HG03175 (cell line): ENCODE measurements at regions not wholly inside any gene's neighbourhood (a gene's known extent, or its start where the extent isn't known, plus 50 kb on each side); places are given as distances from the start of the nearest gene placed in this dataset.

Experiments
- ATAC-seq: cut with Tn5 transposase; IDR thresholded peaks from one replicate; pipeline ENCODE4 v1.9.1; 2021; ENCODE audit warnings: mild to moderate bottlenecking, moderate library complexity; ENCODE audit not compliant: unreplicated experiment

DNA sequence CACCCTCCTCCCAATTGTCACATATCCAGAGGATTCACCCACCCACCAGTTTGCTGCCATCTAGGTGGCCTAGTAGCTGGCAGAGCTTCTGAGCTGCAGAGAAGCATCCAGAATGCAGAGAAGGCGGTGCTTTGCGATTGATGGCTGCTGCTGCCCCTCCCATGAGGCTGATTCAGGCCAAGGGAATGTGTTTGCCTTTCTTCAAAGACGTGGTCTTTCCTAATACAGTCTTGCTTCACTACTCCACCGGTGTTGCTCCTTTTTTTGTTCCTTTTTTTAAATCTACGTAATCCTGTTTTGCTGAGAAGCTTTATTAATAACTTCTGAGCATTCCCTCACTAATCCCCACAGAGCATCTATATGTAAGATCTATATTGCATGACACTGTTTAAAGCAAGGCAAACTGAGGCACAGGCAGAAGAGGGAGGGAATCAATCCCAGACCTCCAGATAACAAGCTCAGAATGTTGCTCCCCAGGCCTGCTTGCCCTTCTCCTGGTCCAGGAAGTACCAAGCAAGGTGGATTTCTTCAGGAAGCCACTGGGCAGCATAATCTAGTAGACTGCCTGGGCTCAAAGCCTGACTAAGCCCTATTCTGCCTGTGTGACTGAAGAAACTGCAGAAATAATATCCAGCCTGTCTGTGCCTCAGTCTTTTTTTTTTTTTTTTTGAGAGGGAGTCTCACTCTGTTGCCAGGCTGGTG, 275.5 kb upstream of the FMN2 start:
- no peak for ATAC-seq

DNA sequence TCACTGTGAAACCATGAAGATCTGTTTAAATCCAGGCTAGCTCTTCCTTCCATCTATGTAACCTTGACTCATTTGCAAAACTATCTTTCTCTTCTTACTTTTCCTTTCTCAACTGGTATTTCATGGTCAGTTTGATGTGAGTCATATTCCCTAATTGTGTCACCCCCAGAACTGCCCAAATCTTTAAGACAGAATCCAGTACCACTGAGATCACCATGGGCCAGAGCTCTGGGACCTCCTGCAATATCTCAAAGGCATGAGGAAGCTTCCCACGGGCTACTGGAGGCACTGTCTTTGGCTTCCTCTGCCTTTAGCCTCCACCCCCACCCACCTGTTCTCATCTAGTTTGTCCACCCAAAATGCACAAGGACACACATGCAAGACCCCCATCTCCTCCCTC, 274.4 kb upstream of the FMN2 start:
- no peak for ATAC-seq

DNA sequence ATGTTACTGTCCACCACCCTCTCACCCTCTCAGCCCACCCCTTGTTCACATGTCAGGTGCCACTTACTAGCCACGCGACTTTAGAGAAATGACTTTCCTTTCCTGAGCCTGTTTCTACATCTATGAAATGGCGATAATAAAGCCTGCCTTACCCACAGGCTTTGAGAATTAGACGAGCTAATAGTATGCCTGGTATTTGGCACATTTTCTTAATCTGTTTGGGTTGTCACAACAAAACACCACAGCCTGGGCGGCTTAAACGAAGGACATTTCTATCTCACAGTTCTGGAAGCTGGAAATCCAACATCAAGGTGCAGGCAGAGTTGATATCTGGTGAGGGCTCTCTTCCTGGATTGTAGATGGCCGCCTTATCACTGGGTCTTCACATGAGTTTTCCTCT, 273.9 kb upstream of the FMN2 start:
- ATAC-seq = no peak

DNA sequence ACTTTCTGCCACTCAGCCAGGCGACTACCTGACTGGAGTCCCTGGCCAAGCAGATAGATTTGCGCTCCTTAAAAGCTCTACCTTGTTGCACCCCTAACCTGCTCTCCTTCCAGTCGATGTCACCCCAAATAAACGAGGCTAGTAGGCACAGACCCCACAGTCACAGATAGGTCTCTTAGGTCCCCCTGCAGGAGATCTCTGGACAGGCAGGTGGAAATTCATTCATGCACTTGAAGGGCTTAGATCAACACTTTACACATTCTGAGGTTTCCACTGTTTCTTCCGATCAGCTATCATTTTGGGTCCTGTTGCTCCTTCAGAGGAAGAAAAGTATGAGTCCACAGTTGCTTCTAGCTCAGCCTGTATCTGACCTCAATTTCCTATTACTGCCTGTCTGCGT, 272.6 kb upstream of the FMN2 start:
- no peak for ATAC-seq

DNA sequence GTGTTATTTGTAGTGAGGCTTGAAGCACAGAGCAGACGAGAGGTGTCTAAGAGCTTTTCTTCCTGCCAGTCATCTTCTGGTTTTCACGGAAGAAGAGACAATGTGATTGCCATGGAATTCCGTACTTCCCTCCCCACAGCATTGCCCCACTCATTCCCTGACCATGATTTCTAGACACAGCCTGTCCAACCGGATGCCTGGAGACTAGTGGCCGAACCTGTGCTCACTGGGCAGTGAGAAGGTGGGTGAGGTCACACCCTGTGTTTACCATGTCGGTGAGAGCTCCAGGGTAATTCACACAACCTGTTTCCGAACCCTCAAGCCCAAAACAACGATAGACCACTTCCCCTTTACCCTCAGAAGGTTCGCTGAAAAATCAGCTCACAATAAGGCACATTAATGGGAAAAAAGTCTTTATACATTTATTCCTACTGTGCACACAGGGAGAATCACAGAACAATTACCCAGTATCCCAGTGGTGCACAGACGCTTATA, 271.9 kb upstream of the FMN2 start:
- ATAC-seq = no peak

DNA sequence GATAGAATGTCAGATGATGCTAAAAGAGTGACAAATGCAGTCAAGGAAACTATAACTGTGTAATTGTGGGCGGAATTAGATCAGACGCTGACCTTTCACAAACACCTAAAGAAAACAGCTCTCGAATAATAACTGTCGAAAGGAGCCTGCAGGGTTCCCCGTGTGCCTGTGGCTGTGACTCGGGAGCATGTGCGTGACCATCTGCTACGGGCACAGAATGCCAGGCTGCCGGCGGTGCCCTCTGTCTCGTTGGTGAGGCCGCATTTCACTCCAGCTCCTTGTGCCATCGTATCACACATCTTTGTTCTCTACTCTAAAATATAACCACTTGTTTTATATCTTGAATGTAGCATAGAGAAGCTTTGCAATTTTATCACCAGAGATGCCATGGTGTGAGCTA, 267.8 kb upstream of the FMN2 start:
- no peak for ATAC-seq

DNA sequence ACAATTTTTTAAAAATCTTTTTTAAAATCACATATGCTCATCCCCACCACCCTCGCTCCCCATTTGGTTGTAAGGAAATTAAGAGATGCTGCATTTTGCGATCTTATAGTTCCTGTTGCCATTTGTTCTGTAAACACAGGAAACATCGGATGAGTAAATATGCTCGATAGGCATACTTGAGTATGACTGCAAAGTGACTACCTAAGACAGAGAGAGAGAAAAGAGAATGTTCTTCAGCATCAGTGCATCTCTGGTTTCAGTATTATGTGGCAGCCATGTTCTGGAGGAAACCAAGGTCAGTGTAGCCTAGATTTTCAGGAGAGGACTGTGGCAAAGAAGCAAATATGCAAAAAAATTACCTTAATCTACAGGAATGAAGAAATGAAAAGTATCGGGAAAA, 265.5 kb upstream of the FMN2 start:
- no peak for ATAC-seq

DNA sequence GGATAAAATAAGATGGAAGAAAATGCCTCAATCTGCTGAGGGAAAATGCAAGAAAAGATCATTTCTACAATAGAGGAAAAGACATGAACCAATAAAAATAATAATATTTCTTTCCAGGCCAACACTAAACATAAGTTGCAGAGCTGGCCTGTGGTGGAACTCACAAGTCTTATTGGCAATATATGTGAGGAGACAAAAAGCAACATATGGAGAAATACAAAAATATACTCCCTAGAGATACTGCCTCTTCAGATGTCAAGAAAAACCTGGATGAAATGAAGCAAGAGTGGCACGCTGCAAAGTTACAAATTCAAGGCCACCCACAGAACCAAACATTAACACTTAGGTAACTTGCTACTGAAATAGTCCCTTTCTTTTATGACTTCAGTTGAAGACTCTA, 264.9 kb upstream of the FMN2 start:
- ATAC-seq = no peak

DNA sequence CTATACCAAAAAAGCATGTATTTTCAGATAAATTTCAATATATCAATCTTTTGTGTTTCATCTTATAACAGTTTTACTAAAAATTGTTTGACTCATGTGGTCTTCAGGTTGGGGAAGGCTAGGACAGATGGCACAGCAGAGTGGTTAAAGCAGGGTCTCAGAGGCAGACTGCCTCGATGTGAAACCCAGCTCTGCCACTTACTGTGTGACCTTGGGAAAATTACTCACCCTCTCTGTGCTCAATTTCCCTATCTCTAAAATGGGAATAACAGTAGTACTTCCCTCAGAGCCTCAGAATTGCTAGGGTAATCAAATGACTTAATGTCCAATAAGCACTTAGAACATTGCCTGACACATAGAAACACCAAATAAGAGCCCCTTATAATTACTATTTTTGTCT, 262.1 kb upstream of the FMN2 start:
- no peak for ATAC-seq

DNA sequence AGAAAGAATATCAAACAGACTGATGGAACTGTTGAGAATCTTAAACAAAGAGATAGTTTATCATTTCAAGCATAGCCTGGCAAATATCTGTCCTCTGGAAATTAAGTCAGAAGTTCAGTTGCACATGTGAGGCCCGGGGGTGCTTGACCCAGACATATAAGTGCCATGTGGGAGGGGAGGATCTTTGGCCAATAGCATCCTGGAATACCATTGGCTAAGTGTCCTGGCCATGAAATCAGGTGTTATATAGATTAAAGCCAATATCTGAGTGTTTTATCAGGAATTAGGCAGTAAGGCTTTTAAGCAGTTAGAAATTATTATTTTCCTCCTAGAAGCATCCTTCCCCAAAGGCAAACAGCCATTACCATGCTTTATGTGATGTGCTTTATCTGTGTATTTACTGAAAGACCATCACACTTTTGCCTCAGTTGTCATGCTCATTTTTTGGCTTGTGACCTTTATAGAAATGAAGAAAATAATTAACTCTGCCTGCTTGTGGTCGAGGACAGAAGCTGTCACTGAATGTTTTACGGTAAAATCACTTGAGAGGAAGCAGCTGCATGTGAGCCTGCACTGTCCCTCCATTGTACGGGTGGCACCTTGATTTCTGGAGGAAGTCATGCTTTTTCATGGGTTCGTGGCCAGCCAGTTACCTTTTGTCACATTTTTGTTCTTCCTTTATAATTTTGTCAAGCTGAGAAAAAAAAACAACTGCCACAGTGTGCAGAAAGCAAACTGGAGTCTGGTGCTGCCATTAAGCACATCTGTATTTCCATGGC, 259.9 kb upstream of the FMN2 start:
- no peak for ATAC-seq

DNA sequence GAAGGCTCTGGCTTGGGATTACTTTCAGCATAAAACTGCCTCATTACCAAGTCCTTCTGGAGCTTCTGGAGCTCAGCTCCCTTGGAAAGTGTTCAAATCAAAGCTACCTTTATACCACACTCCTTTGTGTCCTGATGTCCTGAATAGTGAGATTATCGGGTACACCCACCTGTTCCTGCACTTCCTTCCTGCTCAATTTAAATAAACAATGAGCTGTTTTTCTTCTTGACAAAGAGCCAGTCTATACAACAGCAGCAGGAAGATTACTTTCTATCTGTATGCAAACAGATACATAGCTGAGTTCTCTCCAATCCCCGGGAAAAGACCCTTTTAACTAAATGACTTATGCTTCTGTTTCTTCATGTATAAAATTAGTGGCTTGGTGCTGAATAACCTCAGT, 258.0 kb upstream of the FMN2 start:
- no peak for ATAC-seq

DNA sequence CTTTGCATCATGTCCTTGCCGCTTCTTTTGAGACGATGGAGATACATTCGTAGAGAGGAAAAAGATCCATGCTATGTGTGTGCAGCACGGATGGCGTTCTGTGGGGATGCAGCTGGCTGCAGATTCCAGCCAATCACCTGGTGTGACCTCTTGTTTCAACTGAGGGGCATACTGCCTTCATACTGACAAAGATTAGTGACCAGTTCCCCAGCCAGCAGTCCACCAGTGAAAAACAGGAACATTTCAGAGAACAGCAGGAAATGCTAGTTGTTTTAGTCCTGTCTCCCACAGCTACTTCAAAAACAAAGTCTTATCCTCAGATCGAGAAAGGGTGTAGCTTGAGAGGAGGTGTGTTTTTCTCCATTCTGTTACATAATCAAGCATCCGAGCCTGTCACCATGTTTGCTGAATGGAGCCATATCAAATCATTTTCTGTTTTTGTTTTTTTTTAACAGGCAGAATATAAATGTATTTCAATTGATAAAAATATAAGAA, 255.7 kb upstream of the FMN2 start:
- ATAC-seq = no peak

DNA sequence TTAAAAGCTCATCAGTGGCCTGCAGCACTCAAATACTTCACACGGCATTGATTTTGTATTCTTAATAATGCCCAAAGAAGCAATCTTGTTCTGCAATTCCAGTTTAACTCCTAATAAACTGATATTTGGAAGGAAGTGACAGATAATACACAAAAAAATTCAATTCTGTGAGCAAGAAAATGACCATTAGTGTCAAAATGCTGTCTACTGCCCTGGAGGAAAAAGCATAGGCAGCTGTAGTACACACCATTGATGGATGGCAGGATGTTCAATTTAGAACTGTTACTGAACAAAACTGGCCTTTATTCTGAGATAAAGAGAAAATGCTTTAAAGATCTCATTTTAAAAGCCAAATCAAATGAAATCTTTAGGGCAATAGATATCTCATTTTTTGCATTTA, 251.3 kb upstream of the FMN2 start:
- no peak for ATAC-seq

DNA sequence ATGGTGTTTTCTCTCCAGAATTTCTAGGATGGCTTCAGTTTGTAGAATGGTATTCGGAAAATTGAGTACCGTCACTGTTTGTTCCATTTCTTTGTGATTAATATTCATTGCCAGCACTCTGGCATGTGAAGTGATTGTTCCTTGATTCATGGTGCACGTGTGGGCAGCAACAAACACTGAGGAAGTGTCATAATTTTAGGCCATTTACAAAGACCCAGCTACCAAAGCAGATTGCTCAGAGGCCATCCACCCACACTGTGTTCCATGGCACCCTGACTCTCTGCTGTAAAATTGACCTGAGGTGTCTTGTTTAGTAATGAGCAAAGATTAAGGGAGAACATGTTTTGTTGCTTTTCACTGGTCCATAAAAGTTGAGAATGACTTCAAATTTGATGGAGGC, 250.9 kb upstream of the FMN2 start:
- ATAC-seq = no peak

DNA sequence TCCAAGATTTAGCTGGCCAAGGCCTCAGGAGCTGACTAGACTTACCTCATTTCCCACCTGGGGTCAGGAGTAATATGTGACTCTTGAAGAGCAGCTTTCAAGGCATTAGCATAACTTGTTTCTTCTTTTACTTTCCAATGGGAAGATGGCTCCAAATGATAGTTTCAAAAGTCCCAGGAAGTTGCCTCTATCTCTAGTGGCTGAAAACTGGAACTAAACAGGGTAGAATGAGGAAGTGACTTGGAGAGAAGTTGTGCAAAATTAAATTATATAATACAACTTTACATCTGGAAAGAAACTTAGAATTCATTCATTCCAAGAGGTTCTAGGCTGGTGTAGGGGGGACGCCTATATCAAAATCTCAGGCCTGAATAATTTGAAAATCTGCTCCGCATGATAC, 250.1 kb upstream of the FMN2 start:
- ATAC-seq = no peak

DNA sequence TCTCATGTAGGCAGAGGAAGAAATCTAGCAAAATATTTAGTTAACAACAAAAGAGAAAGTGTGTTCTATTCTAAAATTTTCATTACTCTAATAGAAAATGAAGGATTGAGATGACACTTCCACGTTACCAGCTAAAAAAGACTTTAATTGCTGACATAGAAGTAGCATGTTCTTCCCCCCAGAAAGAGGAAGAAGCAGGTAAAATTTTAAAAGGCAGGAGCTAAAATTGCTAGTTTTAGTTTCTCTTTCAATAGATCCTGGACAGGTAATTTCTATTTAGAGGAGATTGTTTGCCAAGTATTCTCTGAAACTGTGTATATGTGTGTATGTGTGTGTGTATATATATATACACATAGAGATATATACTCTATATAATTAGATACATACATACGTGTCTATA, 248.1 kb upstream of the FMN2 start:
- no peak for ATAC-seq

DNA sequence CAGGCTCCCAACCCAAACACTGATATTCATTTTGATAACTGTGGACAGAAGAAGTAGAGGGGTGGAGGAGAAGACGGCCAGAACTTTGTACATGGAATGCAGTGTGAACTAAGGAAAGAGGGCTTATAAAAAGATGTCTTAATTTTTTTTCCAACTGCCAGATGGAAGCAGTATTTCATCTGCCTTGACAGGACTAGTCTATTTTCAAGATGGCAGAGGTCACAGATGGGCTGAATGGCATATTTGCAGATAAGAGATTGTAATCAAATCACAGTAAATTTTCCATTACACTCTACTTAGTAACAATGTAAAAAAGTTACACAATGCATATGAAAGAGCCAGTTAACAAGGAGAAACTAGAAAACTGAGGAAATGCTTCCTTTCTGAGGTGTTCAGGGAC, 246.8 kb upstream of the FMN2 start:
- ATAC-seq = no peak

DNA sequence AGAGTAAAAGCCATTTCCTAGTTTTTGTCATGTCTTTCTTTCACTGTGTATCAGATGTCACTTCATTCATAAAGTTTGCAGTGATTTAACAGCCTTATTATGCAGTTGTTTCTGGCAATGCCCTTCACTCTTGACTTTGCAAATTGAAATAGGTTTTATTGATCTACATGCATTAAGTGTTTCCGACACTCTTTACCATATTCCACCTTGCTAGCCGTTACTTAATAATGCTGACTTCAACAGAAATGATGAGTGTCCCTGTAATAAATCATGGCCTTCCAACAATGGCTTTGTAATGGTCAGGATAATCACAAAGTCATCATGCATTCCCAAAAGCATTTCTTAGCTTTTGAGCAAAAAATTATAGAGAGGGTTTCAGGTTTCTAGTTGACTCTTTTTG, 236.8 kb upstream of the FMN2 start:
- ATAC-seq = no peak

DNA sequence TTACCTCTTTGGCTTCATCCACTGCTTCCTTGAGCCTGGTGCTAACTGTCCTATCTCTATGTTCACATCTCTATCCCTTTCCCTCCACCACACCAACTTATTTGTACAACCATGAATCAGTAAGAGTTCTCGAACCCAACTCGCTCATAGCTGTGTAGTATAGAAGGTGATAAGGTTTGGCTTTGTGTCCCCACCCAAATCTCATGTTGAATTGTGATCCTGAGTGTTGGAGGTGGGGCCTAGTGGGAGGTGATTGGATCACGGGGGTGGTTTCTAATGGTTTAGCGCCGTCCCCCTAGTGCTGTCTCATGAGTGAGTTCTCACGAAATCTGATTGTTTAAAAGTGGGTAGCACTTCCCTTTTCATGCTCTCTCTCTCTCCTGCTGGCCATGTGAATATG, 235.6 kb upstream of the FMN2 start:
- no peak for ATAC-seq

DNA sequence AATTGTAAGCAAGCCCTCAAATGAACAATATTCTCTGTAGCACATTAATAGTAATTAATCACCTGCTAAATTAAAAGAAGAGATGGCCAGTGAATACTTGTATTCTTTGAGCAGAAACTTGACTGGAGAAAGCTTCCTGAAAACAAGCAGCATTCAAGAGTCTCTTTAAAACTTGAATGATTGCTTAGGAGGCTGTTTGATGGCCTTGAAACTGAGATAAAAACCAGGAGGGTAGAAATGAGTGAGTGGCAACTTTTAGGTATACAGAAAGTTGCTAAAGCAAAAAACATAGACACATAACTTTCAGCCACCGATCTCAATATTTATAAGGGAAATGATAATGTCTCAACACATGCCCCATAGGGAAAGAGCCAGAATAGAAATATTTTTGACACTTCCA, 234.8 kb upstream of the FMN2 start:
- ATAC-seq = no peak

DNA sequence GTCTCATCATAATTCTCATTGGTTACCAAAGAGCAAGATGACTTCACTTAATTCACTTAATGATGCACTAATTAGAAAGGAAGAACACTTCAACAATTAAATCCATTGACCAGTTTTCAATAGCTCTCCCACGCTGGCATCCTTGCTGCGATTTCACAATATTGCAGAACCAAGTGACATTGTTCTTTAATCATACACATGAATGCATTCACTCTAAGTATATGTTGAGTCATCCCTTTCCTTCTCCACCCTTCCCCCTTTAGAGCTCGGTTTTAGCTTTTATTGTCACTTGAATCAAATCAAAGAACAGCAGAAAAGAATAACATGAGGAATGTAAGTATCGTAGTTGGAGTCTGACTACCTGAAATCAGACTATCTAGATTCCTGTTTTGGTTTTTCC, 233.6 kb upstream of the FMN2 start:
- no peak for ATAC-seq

DNA sequence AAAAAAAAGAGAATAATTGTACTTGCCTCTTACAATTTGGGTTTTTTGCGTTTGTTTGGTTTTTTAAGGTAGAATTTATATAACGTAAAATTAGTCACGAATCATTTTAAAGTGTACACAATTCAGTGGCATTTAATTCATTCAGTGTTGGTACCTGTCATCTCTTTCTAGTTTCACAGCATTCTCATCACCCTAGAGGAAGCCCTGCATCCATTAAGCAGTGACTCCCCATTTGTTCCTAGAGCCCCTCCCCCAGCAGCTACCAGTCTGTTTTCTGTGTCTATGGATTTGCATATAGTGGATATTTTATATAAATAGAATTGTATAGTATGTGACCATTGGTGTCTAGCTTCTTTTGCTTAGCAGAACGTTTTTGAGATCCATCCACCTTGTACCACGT, 233.2 kb upstream of the FMN2 start:
- ATAC-seq = no peak
